GM21515 (cell line): ENCODE measurements at regions not wholly inside any gene's neighbourhood (a gene's known extent, or its start where the extent isn't known, plus 50 kb on each side); places are given as distances from the start of the nearest gene placed in this dataset.

Experiments
- ATAC-seq: cut with Tn5 transposase; IDR thresholded peaks from one replicate; pipeline ENCODE4 v1.9.1; 2021; ENCODE audit not compliant: unreplicated experiment

DNA sequence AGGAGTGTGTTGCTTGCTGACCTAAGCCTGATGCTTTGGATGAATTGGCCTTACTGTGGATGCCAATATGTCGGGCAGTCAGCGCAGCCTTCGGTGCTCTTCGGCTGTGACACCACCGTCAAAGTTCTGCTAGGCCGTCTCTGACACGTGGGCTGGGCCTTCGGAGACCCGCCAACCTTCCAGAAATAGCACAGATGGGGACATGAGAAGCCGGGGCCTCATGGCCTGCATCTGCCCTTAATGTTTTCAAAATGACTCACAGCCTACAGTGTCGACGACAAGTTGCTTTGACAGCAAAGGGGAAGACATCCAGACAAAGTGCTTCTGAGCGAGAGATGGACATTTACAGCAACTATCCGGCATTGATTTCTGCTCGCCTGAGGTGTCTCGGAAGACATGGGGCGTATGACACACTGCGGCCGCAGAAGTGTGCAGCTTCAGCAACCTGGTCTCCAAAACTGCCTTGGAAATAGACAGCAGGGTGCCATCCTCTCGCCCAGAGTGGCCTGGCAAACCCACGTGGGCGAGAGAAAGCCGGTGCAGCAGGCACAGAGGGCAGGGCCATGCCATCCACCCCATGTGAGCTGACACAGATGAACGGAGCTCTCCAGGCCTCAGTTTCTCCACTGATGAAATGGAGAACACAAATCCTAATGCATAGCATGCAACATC is 94.0 kb upstream of the PPP2R2D start:
- no peak for ATAC-seq

DNA sequence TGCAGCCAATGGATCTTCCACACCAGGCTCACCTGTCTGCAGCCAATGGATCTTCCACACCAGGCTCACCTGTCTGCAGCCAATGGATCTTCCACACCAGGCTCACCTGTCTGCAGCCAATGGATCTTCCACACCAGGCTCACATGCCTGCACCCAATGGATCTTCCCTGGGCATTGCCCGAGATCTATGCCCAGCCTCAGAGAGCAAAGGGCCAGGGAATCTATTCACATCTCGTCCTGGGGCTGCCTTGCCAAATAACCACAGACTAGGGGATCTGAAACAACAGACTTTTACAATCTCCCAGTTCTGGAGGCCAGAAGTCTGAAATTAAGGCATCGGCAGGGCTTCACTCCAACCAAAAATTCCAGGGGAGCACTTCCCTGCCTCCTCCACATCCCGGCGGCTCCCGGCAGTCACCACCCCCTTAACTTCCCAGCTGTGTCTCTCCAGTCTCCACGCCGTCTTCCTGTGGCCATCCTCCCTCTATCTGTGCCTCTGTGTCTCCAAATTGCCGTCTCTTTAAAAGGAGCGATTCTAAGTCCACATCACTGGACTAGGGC is 92.4 kb upstream of the PPP2R2D start:
- no peak for ATAC-seq

DNA sequence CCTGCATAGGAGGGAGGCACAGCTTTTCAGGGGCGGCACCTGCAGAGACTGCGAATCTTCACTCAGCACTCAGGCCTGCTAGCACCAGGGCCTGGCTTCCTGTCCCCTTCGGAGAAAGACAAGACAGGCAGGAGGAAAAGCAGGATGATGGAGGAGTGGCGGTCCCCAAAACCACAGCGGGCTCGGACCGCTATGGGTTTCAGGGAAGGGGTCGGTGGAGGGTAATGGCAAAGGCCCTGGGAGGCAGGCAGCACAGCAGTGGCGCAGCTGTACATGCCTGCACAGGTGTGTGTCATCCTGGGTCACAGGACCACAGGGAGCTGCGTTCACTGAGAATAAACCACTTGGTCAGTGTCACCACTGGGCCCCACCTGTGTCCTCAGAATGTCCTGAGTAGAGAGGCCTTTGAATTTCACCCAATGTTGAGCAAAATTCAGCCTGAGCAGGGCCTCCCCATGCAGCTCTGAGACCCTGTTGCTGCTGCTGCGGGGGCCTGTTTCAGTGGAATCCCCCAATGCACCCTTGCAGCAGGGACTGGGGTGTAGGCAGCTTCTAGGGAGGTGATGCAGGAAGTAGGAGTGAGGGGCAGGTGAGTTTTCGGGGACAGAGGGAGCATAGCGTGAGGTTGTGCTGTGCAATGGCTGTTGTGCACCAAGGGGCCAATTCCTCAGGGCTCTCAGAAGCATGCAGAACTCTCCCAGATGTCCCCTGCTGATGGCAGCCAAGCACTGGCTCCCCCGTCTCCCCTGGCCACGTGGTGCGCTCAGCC is 90.6 kb upstream of the PPP2R2D start:
- no peak for ATAC-seq

DNA sequence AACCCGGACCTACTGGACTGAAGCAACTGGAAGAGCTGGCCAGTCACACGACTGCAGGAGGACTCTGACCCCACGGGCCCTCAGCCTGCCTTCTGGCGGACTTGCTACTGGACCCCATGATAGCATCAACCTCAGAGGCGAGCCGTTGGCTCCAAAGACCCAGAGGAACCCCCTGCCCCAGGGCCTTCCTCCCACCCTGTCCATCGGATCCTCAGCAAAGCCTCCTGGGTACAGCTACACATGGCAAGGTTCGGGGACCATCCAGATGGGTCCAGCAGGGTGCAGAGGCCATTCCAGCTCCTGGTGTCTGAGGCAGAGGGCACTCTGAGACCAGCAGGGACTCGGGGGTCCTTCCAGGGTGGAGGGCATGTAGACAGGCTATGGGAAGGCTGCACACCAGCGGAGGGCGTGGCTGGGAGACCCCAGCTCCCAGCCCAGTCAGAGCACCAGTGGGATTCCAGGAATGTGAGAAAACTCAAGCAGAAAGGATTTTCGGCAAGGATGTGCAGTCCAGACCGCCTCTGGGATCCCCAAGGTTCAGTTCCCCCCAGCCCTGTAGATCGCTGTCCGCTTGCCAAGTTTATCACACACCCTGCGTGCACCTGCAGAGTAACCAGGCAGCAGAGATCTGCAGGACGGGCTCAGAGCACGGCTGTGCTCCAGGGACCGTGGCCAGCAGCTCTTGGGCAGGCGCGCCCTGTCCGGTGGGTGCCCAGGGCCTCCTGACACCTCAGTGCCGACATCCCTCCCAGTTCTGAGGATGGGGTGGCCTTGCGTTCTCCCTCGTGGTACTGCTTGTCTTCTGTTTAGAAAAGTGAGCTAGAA is 89.8 kb upstream of the PPP2R2D start:
- ATAC-seq: no peak

DNA sequence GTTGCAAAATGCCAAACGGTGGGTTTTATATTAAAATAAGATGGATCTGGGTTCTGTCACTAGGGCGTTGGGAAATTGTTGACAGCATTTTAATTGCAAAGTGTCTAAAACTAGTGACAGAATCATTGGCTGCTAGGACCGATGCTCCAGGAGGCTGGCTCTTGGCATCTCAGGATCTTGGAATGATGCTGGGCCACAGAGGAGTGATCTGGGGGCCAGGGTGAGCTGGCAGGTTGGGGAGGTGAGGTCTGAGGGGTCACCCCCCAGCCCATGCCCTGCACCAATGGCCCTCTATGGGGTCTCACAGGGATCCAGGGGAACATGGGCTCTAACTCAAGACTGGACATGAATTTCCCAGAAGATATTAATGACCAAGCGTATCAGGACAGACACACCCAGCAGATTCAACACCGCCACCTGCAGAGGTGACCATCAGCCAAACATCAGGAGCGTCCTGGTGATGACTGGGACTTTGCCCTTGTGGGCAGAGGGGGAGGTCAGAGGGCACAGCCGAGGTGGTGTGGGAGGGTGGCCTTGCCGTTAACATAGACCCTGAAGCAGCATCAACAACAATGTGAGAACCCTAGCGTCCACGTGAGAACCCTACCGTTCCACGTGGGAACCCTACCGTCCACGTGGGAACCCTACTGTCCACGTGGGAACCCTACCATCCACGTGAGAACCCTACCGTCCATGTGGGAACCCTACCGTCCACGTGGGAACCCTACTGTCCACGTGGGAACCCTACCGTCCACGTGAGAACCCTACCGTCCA is 89.0 kb upstream of the PPP2R2D start:
- ATAC-seq: no peak

DNA sequence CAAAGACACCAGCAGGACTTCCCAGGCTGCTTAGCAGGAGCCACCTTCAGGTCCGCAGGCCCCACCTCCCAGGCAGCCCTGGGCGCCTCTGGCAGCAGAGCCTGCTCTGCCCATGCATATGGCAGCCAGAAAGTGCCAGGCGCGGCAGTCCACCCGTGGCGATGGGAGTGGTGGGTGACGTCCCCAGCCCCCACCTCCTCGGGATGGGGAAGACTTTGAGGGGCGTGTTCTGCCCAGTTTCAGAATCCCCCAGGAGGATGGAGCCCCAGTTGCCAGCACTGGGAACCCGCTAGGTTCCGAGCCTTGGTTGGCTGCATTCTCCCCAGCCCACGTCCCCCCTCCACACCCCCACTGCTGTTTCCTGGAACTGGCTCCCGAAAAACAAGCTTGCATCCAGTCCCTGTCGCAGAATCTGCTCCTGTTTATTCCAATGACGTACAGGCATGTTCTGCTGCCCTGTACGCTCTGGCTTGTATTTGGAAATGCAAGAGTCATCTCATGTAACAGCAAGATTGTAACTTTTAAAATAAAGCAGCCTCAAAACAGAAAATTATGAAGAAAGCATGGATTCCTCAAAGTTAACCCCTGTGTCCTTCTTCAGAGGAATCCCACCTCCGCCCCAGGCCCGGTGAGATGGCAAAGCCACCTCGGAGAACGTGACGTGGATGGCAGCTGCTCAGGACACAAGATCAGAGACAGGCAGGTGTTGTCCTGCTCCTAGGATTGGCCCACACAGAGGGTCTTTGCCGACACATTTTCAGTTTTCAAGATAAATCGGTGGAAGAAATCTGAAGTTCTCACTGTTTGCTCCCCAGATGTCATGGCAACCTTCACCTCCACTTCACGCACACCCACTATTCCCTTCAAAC is 87.8 kb upstream of the PPP2R2D start:
- no peak for ATAC-seq

DNA sequence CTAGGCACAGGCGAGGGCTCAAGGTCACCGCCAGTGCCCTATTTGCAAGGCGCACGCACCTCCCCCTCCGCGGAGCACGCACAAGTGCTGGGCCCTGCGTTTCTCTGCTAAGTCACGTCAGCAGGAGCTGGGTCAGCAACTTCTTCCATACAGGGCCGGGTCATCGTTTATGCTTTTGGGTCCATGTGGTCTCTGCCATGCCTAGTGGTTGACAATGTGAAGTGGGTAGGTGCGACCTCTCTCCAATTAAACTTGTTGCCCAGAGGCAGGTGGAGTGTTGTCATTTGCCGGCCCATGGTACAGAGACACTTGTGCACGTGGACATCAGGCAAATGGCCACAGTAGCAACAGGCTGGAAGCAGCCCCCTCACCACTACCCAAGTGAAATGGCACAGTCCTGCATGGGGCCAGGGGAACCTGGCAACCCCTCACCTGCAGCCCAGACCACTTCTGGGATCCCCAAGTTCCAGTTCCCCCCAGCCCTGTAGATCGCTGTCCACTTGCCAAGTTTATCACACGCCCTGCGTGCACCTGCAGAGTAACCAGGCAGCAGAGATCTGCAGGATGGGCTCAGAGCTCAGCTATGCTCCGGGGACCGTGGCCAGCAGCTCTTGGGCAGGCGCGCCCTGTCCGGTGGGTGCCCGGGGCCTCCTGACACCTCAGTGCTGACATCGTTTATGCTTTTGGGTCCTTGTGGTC is 86.1 kb upstream of the PPP2R2D start:
- no peak for ATAC-seq

DNA sequence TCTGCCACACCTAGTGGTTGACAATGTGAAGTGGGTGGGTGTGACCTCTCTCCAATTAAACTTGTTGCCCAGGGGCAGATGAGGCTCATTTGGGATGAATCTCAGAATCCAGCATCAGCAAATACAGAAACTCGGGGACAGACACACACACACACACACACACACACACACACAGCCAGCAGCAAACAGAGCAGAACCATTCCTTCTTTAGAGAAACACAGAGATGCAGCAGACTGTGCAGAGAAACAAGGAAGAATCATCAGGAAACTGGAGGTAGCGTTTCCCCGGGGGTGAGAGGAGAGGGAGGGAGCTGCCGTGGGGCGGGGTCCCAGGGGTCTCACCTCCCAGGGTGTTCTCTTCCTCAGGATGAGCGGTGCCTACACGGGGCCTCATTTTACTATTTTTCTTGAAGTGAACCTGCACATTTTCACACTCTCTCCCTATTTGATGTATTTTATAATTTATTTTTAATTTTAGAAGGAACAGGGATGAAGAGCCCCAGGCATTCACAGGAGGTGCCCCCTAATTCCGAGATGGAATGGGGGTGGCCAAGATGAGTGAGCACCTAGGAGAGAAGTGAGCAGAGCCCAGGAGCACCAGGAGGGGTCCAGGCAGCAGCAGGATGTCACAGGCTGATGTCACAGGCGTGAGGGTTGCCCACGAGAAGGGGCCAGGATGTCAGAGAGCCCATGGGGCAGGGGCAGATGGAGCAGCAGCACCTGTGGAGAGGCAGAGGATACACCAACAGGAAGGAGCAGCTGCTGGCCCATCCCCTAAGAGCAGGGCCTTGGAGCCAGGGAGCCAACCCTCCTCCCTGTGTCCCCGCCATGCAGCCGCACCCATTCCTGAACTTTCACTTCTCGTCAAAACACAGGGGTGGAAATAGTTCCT is 85.3 kb upstream of the PPP2R2D start:
- no peak for ATAC-seq

DNA sequence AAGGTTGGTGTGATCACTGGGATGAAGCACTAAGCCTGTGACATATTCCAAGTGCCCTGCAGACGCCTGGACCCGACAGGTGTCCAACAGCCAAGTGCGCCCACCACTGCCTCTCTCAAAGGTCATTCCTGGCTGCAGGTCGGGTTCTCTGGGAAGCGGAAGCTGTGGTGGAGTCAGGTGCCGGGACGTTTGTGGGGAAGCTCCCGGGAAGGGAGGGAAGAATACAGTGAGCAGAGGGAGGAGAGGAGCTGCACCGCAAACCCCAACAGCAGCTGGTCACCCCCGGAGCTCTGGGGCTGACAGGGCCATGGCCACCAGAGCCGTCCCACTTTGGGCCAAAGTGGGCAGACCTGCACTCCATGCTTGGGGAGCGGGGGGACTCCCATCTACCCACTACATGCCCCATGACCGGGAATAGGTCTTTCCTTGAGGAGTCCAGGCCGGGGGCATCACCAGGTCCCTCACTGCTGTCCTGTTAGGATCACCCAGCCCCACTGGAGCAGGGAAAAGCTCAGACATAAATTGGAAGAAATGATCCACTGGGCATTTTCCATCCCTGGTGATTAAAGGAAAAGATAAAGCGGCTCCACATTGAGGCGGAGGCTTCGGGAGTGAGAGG is 84.5 kb upstream of the PPP2R2D start:
- no peak for ATAC-seq

DNA sequence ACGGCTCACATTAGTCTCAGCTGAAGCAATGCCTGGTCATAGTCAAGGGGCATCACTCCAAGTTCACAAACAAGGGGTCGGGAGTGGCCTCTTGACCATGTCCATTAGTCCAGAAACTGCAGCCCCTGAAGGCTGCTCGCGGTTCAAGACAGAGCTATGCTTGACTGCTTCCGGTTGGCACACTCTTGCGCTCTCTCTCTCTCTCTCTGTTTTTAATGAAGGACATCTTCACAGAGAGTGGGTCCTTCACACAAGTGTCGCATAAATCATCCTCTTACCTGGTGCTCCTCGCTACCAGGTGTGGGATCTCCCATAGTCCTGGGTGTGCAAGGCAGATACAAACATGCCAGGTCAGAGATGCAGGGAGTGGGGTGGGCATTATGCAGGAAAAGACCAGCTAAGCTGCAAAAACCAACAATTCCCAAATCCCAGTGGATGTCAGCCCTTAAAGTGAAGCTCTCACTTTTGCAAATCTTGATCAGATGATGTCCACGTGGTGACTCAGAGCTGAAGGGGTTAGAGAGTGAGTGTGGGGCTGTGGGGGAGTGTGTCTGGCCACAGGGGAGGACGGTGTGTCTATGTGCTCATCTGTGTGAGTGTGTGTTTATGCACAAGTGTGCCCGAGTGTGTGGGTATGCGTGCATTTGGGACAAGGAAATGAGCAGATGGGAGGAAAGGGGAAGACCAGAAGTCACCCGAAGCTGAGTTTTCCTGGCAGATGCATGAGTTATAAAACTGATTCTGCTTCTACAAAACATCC is 83.7 kb upstream of the PPP2R2D start:
- no peak for ATAC-seq

DNA sequence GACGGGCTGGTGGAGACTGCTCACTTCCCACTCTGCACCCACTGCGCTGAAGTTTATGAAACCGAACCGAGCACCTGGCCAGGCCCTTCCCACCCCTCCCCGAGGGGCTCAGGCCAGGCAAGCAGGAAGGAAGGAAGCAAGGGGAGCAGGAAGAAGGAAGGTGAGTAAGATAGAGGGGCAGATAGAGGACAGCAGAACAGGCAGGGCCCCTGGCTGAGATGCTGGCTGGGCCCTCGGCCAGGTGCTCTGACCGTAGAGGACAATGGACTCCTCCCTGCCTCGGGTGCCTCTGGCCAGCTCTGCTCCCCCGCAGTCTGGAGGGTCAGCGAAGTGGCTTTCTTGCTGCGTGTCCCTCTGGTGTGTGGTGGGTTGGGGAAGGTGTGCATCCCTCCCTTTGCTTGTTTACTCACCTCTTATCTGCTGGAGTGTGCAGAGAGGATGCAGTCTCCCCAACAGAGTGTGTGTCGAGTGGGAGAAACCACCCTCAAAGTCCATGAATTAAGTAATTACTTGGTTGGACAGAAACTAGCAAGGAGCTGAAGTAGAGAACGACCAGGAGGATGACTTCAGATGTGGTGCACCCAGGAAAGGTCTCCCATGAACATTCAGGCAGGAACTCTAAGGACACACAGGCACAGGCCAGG is 82.8 kb upstream of the PPP2R2D start:
- no peak for ATAC-seq

DNA sequence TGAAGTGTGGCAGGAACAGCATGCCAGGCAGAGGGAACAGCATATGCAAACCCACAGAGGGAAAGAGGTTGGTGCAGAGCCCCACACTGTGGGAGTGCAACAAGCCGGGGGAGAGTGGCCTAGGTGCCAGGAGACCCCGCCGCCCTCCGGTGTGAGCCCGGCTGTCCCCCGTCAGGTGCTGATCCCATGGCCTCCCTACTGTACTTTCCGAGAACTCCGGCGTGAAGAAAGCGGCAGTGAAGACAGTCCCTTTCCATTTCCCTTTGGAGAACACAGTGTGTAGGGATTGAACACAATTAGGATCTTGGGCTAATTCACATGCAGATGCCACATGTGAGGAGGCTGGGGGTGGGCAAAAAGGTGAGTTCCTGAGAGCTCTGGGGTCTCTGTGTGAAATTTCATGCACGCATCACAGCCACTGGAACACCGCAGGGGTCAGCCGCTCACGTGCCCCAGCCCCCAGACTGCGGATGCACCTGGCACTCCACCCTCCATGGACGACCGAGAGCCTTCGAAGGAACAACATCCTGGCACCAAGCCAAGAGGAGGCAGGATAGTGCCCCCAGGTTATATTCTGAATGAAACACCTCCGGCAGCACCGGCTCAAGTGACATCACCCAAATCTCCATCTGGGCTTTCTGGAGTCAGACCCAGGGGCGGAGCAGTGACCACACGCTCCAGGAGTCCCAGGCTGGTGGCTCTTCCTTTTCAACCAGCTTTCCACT is 82.1 kb upstream of the PPP2R2D start:
- no peak for ATAC-seq

DNA sequence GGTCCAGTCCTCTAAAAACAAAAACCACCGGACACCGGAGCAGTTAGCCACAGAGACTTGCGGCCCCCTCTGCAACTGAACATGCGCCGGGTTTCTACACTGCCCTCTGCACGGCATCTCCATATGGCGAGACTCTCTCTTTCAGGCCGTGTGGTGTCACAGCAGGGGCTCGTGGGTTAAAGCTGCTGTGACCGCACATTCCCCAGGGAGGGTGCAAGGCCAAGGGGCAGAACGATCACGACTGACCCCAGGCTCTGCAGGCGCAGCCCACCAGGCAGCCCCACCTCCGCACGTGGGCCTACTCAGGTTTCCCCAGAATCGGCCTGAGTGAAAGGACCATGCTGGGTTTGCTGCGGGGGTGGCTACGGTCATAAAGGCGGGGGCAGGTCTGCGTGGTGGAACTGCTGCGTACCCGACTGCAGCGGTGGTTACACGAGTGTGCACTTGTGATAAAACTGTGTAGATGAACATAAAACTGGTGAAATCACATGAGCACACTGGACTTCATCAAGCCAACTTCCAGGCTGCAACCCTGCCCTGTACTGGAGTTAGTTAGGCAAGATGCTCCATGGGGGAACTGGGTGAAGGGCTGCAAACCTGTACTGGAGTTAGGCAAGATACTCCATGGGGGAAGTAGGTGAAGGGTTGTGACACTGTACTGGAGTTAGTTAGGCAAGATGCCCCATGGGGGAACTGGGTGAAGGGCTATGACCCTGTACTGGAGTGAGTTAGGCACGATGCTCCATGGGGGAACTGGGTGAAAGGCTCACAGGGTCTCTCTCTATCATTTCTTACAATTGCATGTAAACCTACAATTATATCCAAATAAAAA is 81.4 kb upstream of the PPP2R2D start:
- no peak for ATAC-seq

DNA sequence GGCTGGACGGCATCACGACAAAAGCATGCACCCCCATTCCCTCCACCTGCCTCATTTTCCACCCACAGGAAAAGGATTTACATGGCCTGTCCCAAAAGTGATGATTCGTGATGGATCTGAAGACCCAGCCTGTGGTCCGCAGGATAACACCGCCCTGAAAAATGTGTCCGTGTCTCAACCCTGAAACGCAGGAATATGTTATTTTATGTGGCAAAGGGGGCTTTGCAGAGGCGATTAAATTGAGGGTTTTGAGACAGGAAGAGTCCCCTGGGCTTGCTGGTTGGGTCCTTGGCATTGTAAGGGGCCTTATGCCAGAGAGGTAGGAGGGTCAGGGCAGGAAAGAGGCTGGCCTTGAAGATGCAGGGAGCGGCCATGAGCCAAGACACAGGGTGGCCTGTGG is 80.2 kb upstream of the PPP2R2D start:
- ATAC-seq: no peak

DNA sequence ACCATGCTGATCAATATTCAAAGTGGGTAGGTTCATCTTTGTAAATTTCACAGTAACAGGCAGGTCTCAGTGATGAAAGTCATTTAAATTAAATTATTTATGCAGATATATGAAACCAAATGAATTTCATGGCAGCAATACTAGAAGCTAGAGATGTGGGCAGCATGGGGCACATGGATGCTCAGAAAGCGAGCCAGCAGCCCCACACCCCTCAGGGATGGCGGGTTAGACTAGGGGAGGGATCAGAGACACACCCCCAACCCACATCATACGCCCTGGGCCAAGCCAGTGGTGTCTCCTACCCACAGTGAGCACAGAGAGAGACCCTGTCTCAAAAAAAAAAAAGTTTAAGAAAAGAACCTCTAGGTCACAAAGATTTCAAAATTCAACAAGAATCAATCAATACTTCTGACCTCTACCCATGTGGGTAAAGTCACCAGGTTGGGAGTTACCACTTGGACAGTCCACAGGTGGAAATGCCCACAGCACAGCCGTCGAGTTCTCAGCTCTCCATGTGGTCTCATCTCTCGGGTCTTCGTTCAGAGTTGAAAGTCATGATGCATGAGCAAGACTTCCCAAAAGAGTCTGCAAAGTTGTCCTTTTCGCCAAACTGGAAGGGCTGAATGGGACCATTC is 79.3 kb upstream of the PPP2R2D start:
- ATAC-seq: no peak
